HCT116 (cell line): ENCODE measurements at regions not wholly inside any gene's neighbourhood (a gene's known extent, or its start where the extent isn't known, plus 50 kb on each side); places are given as distances from the start of the nearest gene placed in this dataset.

Source experiments
- MAX ChIP-seq: IDR thresholded peaks from 2 replicates; pipeline ENCODE4 v1.6.1; 2012
- POLR2A ChIP-seq: IDR thresholded peaks from 2 replicates; pipeline ENCODE4 v1.7.0; 2011; ENCODE audit warnings: borderline replicate concordance; ENCODE audit not compliant: insufficient read depth, insufficient read length; ENCODE audit errors: extremely low read depth

GRCh38 chr21:17334484-17334883, 178.4 kb upstream of the CXADR start:
- TF ChIP-seq POLR2A: no peak
- TF ChIP-seq MAX: no peak
